Uterus (tissue), 3 donors: ENCODE measurements at regions not wholly inside any gene's neighbourhood (a gene's known extent, or its start where the extent isn't known, plus 50 kb on each side); places are given as distances from the start of the nearest gene placed in this dataset.

ENCODE experiments used
- DNase-seq, 2 donors: peaks; one replicate each; pipeline ENCODE4 v3.0.0-alpha.2; 2019 to 2020
- H3K27ac ChIP-seq, 2 donors: fragments of 200-600 bp; sonication (generic); 1 replicate in 1 of 2; 2 replicates in 1 of 2; pipeline ENCODE4 v1.5.1; 2016 to 2018
- H3K27me3 ChIP-seq, 2 donors: fragments of 200-600 bp; sonication (generic); one replicate each; pipeline ENCODE4 v1.5.1; 2018 to 2019; ENCODE audit warnings: control low read depth in 1 of 2
- H3K36me3 ChIP-seq, 2 donors: fragments of 200-600 bp; sonication (generic); one replicate each; pipeline ENCODE4 v1.5.1; 2019; ENCODE audit warnings: control low read depth in 1 of 2
- H3K4me1 ChIP-seq, 2 donors: fragments of 200-600 bp; sonication (generic); one replicate each; pipeline ENCODE4 v1.5.1; 2018 to 2019; ENCODE audit warnings: control low read depth in 1 of 2
- H3K4me3 ChIP-seq, 2 donors: fragments of 200-600 bp; sonication (generic); 1 replicate in 1 of 2; 2 replicates in 1 of 2; pipeline ENCODE4 v1.5.1; 2018 to 2019; ENCODE audit warnings: mild to moderate bottlenecking in 1 of 2
- H3K9me3 ChIP-seq, 2 donors: fragments of 200-600 bp; sonication (generic); one replicate each; pipeline ENCODE4 v1.5.1; 2019; ENCODE audit warnings: control low read depth in 1 of 2
- POLR2A ChIP-seq, 2 donors: fragments of 450-650 bp; IDR thresholded peaks; one replicate each; pipeline ENCODE4 v1.6.1; 2016; ENCODE audit warnings: antibody characterized with exemption in 2 of 2, mild to moderate bottlenecking in 1 of 2, moderate library complexity in 1 of 2
- intact Hi-C: fragments of 100-400 bp; cut with DNase I; formaldehyde crosslinking; loops from one replicate; pipeline ENCODE4 v1.15.1; 2023; ENCODE audit warnings: low total_unique reads
- TF ChIP-seq, protein P1 (sequence below), 4 experiments: fragments of 200-600 bp in 2 of 4; fragments of 450-650 bp in 2 of 4; sonication (generic) in 2 of 4; IDR thresholded peaks; one replicate each; pipeline ENCODE4 v1.5.1; 2016 to 2019; ENCODE audit warnings: antibody characterized with exemption in 4 of 4, mild to moderate bottlenecking in 2 of 4, moderate library complexity in 1 of 4
- donor health status: DM: yes; HTN: yes; CAD: no.

DNA sequence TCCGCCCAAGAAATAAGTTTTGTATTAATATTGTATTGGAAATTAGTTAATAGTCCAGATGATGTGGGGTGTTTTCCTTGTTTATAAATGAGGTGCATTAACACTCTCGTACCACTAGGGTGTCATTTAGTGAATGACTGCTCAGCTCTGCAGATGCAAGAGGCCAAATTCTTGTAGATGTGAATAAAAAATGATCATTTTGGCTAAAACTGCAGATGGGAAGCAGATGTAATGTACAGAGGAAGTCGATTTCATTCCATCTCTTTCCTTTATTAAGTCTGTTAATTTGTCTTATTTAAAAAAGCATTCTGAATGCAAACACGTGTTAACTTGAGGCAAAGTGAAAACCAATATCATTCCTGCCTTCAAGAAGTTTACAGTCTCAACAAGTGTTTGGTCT lies 108.1 kb downstream of the DHX15 start:
- no peak overlapping the region for H3K27ac ChIP-seq
- DNase-seq = no peak
- H3K27me3 ChIP-seq = no peaks in the 10 kb centered on the region
- no peaks in the 10 kb centered on the region for H3K9me3 ChIP-seq
- intact Hi-C loops = no loop called here
- TF ChIP-seq, protein P1, sequence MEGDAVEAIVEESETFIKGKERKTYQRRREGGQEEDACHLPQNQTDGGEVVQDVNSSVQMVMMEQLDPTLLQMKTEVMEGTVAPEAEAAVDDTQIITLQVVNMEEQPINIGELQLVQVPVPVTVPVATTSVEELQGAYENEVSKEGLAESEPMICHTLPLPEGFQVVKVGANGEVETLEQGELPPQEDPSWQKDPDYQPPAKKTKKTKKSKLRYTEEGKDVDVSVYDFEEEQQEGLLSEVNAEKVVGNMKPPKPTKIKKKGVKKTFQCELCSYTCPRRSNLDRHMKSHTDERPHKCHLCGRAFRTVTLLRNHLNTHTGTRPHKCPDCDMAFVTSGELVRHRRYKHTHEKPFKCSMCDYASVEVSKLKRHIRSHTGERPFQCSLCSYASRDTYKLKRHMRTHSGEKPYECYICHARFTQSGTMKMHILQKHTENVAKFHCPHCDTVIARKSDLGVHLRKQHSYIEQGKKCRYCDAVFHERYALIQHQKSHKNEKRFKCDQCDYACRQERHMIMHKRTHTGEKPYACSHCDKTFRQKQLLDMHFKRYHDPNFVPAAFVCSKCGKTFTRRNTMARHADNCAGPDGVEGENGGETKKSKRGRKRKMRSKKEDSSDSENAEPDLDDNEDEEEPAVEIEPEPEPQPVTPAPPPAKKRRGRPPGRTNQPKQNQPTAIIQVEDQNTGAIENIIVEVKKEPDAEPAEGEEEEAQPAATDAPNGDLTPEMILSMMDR (IDR thresholded peaks at IDR 0.05) = peak in 3 of 4 experiments; percentile 15 to 39 (median 26)
- no peak for TF ChIP-seq POLR2A (IDR thresholded peaks at IDR 0.05)
- no peaks in the 10 kb centered on the region for H3K36me3 ChIP-seq
- H3K4me1 ChIP-seq = peaks cover 0 to 7% of the 10 kb centered on the region in 2 donors
- H3K4me3 ChIP-seq = no peak overlapping the region

DNA sequence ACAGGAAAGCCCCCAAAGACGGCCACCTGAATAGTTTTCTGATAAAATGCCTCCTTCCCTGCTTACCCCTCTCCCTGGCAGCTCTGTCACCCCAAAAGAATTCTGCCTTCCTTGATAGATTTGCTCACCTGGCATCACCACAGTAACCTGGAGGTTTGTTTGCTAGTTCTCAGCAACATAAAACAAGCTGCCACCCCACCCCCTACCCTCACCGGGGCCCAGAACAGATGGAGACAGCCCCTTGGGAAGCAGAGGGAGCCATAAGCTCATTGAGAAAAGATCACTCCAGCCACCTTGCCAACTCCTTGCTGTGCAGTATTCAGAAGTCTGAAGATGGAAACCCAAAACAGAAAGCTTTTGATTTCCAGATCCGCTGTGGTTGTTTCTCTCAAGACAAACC lies 108.6 kb downstream of the DHX15 start:
- H3K4me1 ChIP-seq = peaks cover 0 to 9% of the 10 kb centered on the region in 2 donors

DNA sequence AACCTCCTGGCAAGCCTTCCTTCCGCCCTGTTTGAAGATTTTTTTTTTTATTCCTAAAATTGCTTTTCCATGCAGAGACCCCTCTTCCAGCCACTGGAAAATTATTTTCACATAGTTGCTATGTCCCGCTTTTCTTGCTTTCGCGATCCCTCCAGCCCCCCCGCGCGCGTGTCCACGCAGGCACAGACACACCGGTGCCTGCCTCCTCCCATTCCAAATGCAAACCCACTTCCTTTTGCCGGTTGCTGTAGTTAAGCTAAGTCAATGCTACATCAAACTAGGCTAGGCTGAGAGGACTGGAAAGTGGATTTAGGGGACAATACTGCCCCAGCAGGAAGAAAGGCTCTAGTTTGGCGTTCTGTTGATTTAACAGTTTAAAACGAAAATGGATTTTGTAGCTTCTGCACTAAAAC lies 111.0 kb downstream of the DHX15 start:
- no peaks in the 10 kb centered on the region for H3K27me3 ChIP-seq
- peaks cover 0 to 9% of the 10 kb centered on the region in 2 donors for H3K4me1 ChIP-seq
- H3K9me3 ChIP-seq = no peaks in the 10 kb centered on the region
- intact Hi-C loops = no loop called here
- DNase-seq = peak; percentile 23 to 48
- peak overlapping the region; percentile 65 to 76 for H3K27ac ChIP-seq
- no peak for TF ChIP-seq POLR2A (IDR thresholded peaks at IDR 0.05)
- TF ChIP-seq, protein P1 (IDR thresholded peaks at IDR 0.05) = no peak
- H3K36me3 ChIP-seq = no peaks in the 10 kb centered on the region
- H3K4me3 ChIP-seq = peak overlapping the region; percentile 40 to 43

More for the DNA sequence above, 108.6 kb downstream of the DHX15 start:
- Histone ChIP-seq H3K4me3 (no peak overlapping the region), H3K27ac (no peak overlapping the region), H3K36me3 (no peaks in the 10 kb centered on the region), H3K9me3 (no peaks in the 10 kb centered on the region), H3K27me3 (no peaks in the 10 kb centered on the region)
- no peak for TF ChIP-seq POLR2A (IDR thresholded peaks at IDR 0.05)
- TF ChIP-seq, protein P1 (IDR thresholded peaks at IDR 0.05) = no peak
- intact Hi-C loops = no loop called here
- no peak for DNase-seq

DNA sequence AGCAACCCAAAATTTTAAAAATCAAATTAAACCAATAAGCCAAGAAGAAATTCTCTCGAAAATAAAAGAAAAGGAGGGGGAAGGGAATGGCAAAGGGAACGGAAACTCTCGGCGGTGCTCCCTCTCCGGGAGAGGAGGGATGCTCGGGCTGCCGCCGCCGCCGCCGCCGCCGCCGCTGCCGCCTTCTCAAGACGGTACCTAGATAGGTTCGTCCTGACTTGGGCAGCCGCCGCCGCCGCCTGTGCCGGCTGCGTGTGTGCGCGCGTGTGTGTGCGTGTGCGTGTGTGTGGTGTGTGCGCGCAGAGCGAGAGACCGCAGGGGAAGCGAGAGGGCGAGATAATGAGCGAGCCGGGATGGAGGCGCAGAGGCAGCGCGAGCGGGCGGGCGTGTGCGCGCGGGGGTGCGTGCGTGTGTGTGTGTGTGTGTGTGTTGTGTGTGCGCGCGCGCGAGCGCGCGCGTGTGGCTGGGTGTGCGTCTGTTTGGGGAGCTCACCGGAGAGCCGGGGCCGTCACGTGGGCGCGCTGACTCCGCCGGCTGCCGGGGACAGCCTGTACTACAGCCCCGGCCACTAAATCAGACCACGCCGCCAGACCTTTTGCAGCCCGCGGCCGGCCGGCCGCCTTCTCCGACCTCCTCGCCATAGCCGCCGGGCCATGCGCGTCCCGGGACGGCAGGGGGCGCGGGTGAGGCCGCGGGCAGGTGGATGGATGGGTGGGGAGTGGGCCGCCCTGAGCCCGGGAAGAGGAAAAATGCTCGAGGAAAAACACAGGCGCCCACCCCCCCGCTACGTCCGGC lies 111.6 kb downstream of the DHX15 start:
- peaks cover 0 to 9% of the 10 kb centered on the region in 2 donors for H3K4me1 ChIP-seq
- peak overlapping the region; percentile 40 to 43 for H3K4me3 ChIP-seq
- H3K27ac ChIP-seq = peak overlapping the region; percentile 65 to 76
- TF ChIP-seq, protein P1 (IDR thresholded peaks at IDR 0.05) = peak; percentile 38 to 70 (median 62)
- peak in 1 of 2 donors; percentile 45 for TF ChIP-seq POLR2A (IDR thresholded peaks at IDR 0.05)
- intact Hi-C loops = no loop called here
- DNase-seq = peak; percentile 81 to 88
- H3K36me3 ChIP-seq = no peaks in the 10 kb centered on the region
- H3K27me3 ChIP-seq = no peaks in the 10 kb centered on the region
- H3K9me3 ChIP-seq = no peaks in the 10 kb centered on the region

DNA sequence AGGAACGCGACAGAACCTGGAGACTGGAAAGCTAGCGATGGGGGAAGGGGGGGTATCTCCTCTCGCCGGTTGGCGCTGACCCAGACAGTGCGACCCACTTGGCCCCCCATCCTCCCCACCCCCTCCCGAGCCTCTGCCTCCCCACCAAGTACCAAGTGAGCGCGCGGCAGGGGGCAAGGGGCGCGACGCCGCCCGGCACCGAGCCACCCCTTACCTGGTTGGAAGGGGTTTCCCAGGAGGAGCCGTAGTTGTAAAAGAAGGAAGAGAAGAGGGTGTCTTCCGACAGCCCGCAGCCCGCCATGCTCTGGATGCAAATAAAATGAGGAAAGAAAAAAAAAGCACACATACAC lies 112.2 kb downstream of the DHX15 start:
- intact Hi-C loops = no loop called here

More for the DNA sequence above, 112.2 kb downstream of the DHX15 start:
- Histone ChIP-seq H3K27ac (peak overlapping the region; percentile 65 to 76), H3K4me1 (peaks cover 0 to 9% of the 10 kb centered on the region in 2 donors), H3K4me3 (peak overlapping the region; percentile 40 to 43), H3K9me3 (no peaks in the 10 kb centered on the region), H3K36me3 (no peaks in the 10 kb centered on the region), H3K27me3 (no peaks in the 10 kb centered on the region)
- peak; percentile 14 to 26 for DNase-seq
- TF ChIP-seq POLR2A (IDR thresholded peaks at IDR 0.05) = no peak
- TF ChIP-seq, protein P1 (IDR thresholded peaks at IDR 0.05) = no peak
